NCI-H128 (cell line): ENCODE measurements at regions not wholly inside any gene's neighbourhood (a gene's known extent, or its start where the extent isn't known, plus 50 kb on each side); places are given as distances from the start of the nearest gene placed in this dataset.
"Not testable (repeated sequence)": the region's sequence is repeated elsewhere in the genome, so short reads cannot be mapped to it uniquely, and the experiment has no call there.

Experiments
- DNase-seq: peaks from one replicate; lab custom pipeline; 2025; ENCODE audit not compliant: unreplicated experiment; lab: John Stamatoyannopoulos, UW

GRCh38 chr13:61358599-61358998 is 57.0 kb downstream of the PCDH20 start:
- DNase-seq: no peak

- DNase-seq: no peak
These were observed 65.3 kb downstream of the PCDH20 start for GRCh38 chr13:61350341-61350740.

DNA sequence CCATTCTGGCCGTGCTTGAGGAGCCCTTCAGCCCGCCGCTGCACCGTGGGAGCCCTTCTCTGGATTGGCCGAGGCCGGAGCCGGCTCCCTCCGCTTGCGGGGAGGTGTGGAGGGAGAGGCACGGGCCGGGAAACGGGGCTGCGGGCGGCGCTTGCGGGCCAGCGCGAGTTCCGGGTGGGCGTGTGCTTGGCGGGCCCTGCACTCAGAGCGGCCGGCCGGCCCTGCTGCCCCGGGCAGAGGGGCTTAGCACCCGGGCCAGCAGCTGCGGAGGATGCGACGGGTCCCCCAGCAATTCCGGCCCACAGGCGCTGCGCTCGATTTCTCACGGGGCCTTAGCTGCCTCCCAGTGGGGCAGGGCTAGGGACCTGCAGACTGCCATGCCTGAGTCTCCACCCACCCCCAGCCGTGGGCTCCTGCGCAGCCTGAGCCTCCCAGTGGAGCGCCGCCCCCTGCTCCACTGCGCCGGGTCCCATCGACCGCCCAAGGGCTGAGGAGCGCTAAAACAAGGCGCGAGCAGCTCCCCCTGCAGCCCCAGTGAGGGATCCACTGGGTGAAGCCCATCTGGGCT is 76.5 kb downstream of the PCDH20 start:
- no peak for DNase-seq

GRCh38 chr13:61316647-61317046 is 99.0 kb downstream of the PCDH20 start:
- DNase-seq: no peak

GRCh38 chr13:61294467-61295191 is 121.0 kb downstream of the PCDH20 start:
- no peak for DNase-seq

GRCh38 chr13:61286148-61286745 is 129.4 kb downstream of the PCDH20 start:
- DNase-seq: no peak

DNA sequence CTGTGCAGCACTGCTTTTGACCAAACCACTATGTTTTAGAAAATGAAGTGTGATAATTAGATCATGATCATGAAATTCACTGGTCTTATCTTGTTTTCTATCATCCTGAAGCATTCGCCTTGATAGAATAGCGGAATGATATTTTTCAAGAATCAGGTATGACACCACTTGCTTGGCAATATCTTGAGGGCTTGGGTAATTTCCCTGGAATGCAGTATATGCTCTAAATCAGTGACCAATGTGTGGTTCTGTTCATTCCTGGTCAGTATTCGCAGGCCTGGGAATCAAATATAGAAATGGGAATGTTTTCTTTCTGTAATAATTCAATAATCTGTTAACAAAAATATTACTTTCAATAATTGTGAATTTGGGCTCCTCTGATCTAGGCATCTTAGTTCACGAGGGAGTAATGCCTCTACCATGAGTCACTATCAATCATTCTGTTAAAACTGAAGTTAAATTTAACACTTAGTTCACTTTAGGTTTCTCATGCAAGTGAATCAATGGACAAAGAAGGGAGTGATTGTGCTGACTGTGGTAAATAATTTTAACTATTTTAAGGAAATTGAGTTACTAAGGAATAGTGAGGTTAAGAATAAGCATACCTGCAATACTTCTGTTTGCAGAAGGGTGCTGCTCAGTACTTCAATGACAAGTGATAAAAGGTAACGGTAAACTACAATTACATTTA is 137.9 kb downstream of the PCDH20 start:
- no peak for DNase-seq

- no peak for DNase-seq
These were observed 138.6 kb downstream of the PCDH20 start for GRCh38 chr13:61277088-61277487.

- DNase-seq: no peak
These were observed 139.2 kb downstream of the PCDH20 start for GRCh38 chr13:61276401-61276800.

DNA sequence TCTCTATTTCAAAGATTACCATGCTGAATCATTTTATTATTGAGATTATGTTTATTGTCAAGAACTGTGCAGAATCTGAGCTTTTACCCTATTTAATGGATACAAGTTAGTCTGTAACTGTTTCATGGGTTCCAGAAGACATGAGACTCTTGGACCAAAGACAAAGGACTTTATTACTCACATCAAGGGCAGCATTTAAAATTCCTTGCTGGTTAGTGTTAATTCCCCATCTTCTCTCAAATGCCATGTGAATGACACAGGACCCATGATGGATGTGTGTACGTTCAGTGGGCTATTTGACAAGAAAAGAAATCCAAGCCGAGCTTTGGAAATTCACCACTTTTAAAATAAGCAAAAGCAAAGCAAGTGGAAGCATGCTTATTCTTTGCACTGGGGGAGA is 139.9 kb downstream of the PCDH20 start:
- DNase-seq: no peak

GRCh38 chr13:61275251-61275650 is 140.4 kb downstream of the PCDH20 start:
- DNase-seq: no peak

DNA sequence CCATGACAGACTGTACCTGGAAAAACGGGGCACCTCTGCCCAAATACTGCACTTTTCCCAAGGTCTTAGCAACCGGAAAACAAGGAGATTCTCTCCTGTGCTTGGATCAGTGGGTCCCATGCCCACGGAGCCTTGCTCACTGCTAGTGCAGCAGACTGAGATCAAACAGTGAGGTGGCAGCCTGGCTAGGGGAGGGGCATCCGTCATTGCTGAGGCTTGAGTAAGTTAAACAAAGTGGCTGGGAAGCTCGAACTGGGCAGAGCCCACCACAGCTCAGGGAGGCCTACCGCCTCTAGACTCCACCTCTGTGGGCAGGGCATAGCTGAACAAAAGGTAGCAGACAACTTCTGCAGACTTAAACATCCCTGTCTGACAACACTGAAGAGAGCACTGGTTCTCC is 148.8 kb downstream of the PCDH20 start:
- not testable (repeated sequence) for DNase-seq

- no peak for DNase-seq
These were observed 153.7 kb downstream of the PCDH20 start for GRCh38 chr13:61261746-61262472.

DNA sequence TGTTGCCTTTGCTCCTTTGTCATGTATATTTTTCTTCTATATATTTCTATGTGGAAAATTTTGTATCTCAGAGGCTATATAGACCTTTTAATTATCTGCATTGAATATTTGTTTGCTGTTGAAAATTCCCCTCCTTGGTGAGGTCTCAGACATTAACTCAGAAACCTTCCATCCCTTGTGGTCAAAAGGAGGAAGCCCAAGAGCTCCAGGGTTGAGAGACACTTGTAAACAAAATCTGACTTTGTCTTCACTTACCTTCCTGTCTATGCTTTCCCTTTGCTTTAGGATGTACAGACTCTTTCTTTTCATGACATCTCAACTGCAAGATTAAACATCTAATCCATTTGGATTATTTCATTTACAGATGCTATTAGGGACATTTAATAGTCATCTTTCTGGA is 157.5 kb downstream of the PCDH20 start:
- no peak for DNase-seq

GRCh38 chr13:61255040-61255796 is 160.4 kb downstream of the PCDH20 start:
- no peak for DNase-seq

GRCh38 chr13:61253105-61253877 is 162.4 kb downstream of the PCDH20 start:
- DNase-seq: no peak

- no peak for DNase-seq
These were observed 163.4 kb downstream of the PCDH20 start for GRCh38 chr13:61252213-61252612.

- DNase-seq: no peak
These were observed 168.3 kb downstream of the PCDH20 start for GRCh38 chr13:61247149-61247936.

- DNase-seq: no peak
These were observed 169.3 kb downstream of the PCDH20 start for GRCh38 chr13:61246351-61246750.
